Mammary epithelial cell (primary cell): ENCODE measurements at regions not wholly inside any gene's neighbourhood (a gene's known extent, or its start where the extent isn't known, plus 50 kb on each side); places are given as distances from the start of the nearest gene placed in this dataset.

Experiments
- EZH2 ChIP-seq: IDR thresholded peaks from 2 replicates; pipeline ENCODE4 v1.6.1; 2012; ENCODE audit warnings: low read length, inconsistent platforms, borderline replicate concordance
- TF ChIP-seq, protein P1 (sequence below), 2 donors: IDR thresholded peaks in 1 of 2; conservative IDR thresholded peaks in 1 of 2; 2 replicates each; pipeline ENCODE4 v1.5.1; 2011 to 2012; ENCODE audit warnings: inconsistent platforms in 2 of 2, low read length in 2 of 2, mild to moderate bottlenecking in 2 of 2, control low read depth in 1 of 2, low read depth in 1 of 2; ENCODE audit not compliant: insufficient read depth in 1 of 2; ENCODE audit errors: extremely low read depth in 1 of 2

DNA sequence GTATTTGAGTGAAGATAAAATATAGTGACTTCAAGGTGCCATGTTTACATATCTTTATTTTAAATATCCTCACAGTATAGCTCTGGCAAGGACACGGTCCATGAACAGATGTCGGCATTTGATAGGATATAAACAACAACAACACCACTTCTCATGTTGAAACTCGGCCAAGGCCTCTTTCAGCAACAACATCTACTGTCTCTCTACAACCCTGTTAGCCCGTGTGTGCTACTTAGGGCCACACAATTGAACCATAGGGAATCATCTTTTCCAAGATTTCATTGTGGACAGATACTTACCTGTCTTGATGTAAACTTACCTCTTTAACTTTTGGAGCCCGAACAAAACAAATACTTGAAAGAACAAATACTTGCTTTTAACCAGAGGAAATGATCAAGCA, 168.7 kb upstream of the SSTR1 start:
- TF ChIP-seq, protein P1, sequence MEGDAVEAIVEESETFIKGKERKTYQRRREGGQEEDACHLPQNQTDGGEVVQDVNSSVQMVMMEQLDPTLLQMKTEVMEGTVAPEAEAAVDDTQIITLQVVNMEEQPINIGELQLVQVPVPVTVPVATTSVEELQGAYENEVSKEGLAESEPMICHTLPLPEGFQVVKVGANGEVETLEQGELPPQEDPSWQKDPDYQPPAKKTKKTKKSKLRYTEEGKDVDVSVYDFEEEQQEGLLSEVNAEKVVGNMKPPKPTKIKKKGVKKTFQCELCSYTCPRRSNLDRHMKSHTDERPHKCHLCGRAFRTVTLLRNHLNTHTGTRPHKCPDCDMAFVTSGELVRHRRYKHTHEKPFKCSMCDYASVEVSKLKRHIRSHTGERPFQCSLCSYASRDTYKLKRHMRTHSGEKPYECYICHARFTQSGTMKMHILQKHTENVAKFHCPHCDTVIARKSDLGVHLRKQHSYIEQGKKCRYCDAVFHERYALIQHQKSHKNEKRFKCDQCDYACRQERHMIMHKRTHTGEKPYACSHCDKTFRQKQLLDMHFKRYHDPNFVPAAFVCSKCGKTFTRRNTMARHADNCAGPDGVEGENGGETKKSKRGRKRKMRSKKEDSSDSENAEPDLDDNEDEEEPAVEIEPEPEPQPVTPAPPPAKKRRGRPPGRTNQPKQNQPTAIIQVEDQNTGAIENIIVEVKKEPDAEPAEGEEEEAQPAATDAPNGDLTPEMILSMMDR (conservative IDR thresholded peaks at IDR 0.05 in 1 of 2, IDR thresholded peaks at IDR 0.05 in 1 of 2; ENCODE audit: extremely low read depth in 1 of 2, insufficient read depth in 1 of 2, low read depth in 1 of 2, low read length in 2 of 2) = no peak
- TF ChIP-seq EZH2 = no peak
